GM19023 (cell line): ENCODE measurements at regions not wholly inside any gene's neighbourhood (a gene's known extent, or its start where the extent isn't known, plus 50 kb on each side); places are given as distances from the start of the nearest gene placed in this dataset.

ENCODE experiments used
- ATAC-seq: cut with Tn5 transposase; IDR thresholded peaks from one replicate; pipeline ENCODE4 v1.9.1; 2021; ENCODE audit warnings: mild to moderate bottlenecking, moderate library complexity; ENCODE audit not compliant: unreplicated experiment

DNA sequence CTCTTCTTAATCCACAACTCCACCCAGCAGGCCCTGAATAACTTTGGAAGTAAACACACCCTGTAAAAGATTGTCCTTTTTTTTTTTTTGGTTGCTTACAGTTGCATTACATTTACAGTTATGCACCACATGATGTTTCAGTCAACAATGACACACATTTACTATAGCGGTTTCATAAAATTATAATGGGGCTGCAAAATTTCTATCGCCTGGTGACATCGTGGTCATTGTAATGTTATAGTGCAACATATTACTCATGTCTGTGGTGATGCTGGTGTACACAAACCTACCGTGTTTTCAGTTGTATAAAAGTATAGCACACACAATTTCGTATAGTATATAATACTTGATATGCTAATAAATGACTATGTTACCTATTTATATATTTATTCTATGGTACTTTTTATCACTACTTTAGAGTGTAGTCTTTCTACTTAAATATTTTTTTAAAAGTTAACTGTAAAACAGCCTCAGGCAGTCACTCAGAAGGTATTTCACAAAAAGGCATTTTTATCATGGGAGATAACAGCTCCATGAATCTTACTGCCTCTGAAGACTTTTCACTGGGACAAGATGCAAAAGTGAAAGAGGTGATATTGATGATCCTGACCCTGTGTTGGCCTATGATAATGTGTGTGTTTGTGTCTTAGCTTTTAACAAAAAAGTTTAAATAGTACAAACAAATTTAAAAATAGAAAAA lies 695.4 kb upstream of the CDH18 start:
- no peak for ATAC-seq

DNA sequence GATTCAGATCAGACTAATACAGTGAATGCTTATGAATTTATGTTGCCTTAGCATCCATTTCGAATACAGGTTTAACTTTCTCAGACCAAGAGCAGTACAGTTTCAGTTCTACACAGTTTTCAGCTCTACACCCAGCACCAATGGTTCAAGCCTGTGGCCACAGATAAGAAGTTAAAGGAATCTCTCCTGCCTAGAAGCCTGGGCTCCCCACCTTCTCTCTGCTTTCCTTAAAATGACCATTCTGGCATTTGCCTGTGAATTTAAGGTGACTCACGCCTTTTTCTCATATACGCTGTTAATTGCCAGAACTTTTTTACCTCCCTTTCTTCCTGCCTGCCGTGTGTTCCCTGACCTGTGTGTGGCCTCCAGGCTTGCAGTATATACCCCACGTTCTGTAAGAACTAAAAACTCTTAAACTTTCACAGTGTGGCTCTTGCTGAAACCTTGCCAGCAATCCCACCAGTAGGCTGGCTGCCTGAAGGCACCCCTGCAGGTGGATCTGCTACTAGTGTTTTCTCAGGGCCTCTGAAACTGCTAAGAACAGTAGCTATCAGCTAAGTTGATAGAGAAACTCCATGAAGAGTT lies 692.8 kb upstream of the CDH18 start:
- no peak for ATAC-seq

DNA sequence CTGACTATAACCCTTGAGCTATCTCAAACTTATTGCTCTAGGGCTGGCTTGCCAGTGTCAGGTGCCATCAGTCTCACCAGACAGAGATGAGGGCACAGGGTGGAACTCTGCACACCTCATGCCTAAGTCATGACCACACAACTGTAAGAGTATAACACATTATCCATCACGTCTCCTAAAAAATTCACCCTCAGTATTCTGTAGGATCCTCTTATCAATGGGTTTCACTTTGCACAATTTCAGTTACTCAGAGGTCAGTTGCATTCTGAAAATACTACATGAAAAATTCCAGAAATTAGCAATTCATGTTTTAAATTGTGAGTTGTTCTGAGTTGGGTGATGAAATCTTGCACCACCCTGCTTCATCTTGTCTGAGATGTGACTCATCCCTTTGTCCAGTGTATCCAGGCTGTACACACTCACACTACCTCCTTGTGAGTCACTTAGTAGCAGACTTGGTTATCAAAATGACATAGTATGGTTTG lies 690.9 kb upstream of the CDH18 start:
- no peak for ATAC-seq

DNA sequence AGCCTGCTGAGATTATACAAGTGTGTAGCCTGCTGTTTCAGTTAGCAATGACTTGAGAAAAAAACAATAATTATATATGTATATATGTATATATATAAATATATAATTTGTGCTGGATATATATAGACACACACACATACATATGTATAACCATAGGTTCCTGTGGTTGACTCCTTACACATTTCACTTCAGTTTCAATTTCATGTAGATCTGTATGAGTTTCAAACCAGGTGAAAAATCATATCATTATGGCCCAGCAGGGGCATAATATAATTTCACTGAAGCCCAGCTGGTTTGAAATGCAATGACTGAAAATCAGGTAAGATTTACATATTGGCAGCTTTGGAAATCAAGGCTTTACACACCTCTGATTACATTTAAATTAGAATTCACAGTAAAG lies 690.4 kb upstream of the CDH18 start:
- ATAC-seq, result no peak

DNA sequence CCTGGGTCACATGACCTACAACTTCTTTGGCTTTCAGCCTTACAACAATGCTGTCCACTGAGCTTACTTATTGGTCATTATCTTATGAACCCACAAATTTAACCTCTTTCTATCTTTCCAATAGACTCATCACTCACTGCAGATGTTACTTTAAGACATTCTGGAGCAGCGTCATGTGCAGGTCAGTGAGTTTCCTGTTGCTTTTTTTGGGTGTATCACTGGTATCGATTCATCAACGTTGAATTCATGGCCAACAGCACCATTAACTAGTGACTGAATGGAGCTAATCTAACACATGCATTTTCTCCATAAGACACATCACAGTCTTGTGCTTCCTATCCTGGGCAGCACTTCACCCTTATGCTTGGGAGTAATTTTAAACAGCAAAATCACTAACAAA lies 672.6 kb upstream of the CDH18 start:
- no peak for ATAC-seq

DNA sequence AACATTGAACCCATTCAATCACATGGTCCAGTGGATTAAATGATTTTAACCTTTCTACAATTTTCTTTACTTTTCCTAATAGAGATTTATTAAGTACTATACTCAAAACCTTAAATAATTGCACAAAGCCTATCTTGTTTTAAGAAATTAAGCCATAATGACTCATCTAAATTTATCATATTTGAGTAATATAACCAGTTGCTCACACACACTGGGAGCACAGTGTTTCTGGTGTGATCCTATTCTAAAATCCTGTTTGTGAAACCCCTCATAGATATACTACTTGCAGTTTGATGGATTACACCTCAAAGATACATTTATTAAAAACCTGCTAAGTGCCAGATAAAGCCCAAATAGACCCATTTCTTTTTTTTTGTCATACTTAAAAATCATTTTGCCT lies 668.3 kb upstream of the CDH18 start:
- no peak for ATAC-seq

GRCh38 chr5:20655211-20655610 lies 667.2 kb upstream of the CDH18 start:
- ATAC-seq, result no peak

DNA sequence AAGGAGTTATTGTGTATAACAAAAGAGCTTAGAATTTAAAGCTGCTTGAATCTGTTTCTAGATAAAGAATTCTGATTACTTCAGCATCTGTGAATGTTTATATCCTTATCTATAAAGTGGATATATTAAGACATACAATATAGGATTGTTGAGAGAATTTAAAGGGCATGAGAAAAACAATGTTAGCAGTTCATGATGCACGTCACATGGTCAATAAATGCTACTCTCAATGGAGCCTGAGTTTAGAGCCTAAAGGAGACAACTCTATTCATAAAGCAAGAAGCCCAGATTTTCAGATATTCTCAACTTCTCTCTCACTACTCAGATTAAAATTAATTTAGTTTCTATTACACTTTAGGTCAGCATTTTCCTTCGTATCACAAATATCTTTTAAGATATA lies 666.7 kb upstream of the CDH18 start:
- no peak for ATAC-seq

GRCh38 chr5:20654033-20654432 lies 666.0 kb upstream of the CDH18 start:
- no peak for ATAC-seq

DNA sequence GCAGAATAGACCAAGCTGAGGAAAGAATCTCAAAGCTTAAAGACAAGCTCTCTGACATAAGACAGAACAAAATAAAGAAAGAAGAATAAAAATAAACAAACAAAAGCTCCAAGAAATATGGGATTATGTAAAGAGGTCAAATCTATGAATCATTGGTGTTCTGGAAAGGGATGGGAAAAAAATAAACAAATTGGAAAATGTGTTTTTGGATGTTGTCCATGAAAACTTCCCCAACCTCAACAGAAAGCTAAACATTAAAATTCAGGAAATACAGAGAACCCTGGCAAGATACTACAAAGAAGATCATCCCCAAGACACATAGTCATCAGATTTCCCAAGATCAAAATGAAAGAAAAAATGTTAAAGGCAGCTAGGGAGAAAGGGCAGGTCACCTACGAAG lies 662.0 kb upstream of the CDH18 start:
- no peak for ATAC-seq

DNA sequence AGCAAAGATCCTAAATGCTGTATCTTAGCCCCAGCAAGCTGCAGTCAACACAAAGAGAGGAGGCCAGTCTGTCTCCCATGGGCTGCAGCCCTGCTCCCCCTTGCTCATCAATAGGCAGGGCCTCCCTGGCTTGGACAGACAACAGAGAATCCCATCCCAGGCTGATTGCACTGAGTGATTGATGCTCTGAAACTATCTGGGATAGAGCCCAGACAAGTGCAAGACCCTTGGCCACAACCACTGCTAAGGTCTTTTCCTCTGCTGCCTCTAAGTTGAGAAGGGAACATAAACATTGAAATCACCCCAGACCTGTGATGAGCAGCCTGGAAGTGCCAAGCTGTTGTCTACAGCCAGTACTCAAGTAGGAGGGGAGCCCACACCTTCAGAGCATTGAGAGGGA lies 661.0 kb upstream of the CDH18 start:
- no peak for ATAC-seq

GRCh38 chr5:20636686-20637085 lies 648.7 kb upstream of the CDH18 start:
- no peak for ATAC-seq

GRCh38 chr5:20619591-20619990 lies 631.6 kb upstream of the CDH18 start:
- no peak for ATAC-seq

- no peak for ATAC-seq
These were observed 630.3 kb upstream of the CDH18 start for GRCh38 chr5:20618340-20618739.

- no peak for ATAC-seq
These were observed 629.8 kb upstream of the CDH18 start for GRCh38 chr5:20617841-20618240.

DNA sequence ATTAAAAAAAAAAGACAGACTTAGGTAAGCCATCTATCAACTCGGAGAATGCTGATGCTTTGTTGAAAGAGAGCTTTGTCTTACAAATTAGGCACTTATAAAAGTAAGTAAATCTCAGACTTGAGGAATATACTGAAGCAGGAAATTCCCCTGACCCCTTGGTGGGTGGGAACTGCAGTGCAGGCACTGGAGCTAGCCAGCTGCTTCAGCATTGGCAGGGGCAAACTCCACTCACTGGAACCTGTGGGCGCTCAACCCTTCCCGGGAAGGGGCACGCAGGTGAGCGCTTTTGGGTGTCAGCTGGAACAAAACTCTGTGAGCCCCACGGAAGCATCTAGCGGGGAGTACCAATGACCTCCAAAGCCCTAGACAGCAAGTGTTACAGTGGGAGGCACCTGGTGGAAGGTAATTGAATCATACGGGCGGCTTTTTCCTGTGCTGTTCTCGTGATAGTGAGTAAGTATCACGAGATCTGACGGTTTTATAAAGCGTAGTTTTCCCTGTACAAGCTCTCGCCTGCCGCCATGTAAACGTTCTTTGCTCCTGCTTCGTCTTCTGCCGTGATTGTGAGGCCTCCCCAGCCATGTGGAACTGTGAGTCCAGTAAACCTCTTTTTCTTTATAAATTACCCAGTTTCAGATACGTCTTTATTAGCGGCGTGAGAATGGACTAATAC lies 628.0 kb upstream of the CDH18 start:
- ATAC-seq, result no peak

DNA sequence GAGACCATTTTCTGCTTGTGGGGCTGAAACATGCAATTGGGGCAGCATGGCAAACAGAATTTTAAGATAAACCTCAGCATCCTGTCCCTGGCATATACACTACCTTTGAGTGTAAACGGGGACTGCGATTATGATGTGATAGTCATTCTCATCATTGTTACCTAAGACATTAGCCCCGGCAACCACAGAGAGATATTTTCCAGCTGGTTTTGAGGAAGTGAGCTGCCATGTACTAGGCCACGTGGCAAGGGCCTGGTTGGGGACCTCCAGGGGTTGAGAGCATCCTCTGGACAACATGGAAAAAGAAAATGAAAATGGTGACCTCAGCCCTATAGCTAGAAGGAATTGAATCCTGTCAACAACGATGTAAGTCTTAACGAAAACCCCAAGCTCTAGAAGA lies 623.6 kb upstream of the CDH18 start:
- no peak for ATAC-seq

DNA sequence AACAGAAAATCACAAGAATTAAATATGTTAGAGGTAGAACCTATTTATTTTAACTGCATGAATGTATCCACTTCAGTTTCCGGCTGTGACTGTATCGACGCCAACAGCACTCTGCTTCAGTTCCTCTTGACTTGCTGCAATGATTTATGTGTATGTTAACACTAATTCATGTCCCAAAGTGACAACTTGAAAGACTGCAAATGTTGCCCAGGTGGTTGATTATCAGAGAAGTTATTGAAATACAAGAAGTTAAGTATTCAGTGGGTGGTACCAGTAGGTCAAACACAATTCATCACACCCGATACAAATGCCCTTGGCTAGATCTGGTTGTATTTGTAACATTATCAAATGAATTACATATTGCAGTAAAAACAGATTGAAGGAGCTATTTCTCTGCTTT lies 622.7 kb upstream of the CDH18 start:
- no peak for ATAC-seq

- ATAC-seq, result no peak
These were observed 621.1 kb upstream of the CDH18 start for GRCh38 chr5:20609126-20609525.

- no peak for ATAC-seq
These were observed 620.6 kb upstream of the CDH18 start for GRCh38 chr5:20608567-20608966.

DNA sequence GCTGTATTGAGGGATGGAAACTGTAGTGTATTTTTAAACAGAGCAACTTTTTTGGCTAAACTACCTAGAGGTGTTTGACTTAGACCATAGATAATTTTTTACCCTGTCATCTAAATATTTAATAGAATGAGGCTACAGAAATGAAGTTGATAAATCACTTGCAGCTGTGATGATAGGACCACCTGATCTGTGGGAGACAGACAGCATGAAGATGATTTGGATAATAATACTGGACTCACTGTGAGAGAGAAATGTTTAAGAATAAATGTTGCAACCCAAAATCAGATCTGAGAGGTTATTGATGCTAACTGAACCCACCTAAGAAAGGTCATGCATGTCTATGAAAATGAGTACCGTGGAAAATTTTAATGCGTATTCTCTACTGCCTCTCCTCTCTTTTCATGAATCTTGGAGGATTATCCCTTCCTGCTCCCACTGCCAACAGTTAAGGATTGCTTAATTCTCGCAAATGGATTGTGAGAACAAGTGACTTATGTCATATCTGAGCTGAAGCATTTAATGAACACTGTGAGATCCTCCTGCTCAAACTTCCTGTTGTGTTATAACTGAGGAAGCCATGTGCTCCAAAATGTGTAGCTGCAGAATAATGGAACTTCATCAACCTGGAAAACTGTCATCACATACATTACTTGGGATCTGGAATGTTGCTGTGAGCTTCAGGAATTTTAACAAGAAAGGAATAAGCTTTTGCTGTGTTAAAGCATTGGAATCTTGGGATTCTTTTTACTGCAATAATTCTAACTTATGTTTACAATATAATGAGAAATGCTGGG lies 617.9 kb upstream of the CDH18 start:
- no peak for ATAC-seq

GRCh38 chr5:20604992-20605391 lies 617.0 kb upstream of the CDH18 start:
- ATAC-seq, result no peak
